Stomach (tissue), 4 donors: ENCODE measurements at regions not wholly inside any gene's neighbourhood (a gene's known extent, or its start where the extent isn't known, plus 50 kb on each side); places are given as distances from the start of the nearest gene placed in this dataset.

Experiments
- CTCF ChIP-seq, 7 experiments: fragments of 450-650 bp in 4 of 7; fragments of 200-600 bp in 3 of 7; sonication (generic) in 3 of 7; IDR thresholded peaks; one replicate each; pipeline ENCODE4 v1.5.1; 2016 to 2019; ENCODE audit warnings: antibody characterized with exemption in 7 of 7, control low read depth in 2 of 7, mild to moderate bottlenecking in 1 of 7
- POLR2A ChIP-seq, 4 donors: fragments of 450-650 bp; IDR thresholded peaks; one replicate each; pipeline ENCODE4 v1.6.1; 2016; ENCODE audit warnings: antibody characterized with exemption in 4 of 4, control low read depth in 2 of 4, mild to moderate bottlenecking in 1 of 4, moderate library complexity in 1 of 4
- POLR2AphosphoS5 ChIP-seq, 3 donors: sonication (generic); formaldehyde crosslinking; IDR thresholded peaks; one replicate each; pipeline ENCODE4 v1.6.1; 2016; ENCODE audit warnings: antibody characterized with exemption in 3 of 3

GRCh38 chr2:71276311-71277146 is 49.6 kb upstream of the PAIP2B start:
- TF ChIP-seq POLR2A (IDR thresholded peaks at IDR 0.05) (no peak), CTCF (IDR thresholded peaks at IDR 0.05) (no peak), POLR2AphosphoS5 (IDR thresholded peaks at IDR 0.05) (peak; percentile 29 to 55 (median 44))
